ENCODE measurements at regions not wholly inside any gene's neighbourhood (a gene's known extent, or its start where the extent isn't known, plus 50 kb on each side); places are given as distances from the start of the nearest gene placed in this dataset.

GRCh38 chr3:144265542-144266100 lies 294.0 kb downstream of the DIPK2A start:
- H3K23me2 ChIP-seq (ENCODE audit: insufficient read length, low read depth, low read length, poor library complexity, severe bottlenecking), result no peaks in the 10 kb centered on the region
- no peak overlapping the region for H2BK5ac ChIP-seq (ENCODE audit: insufficient read length, low read length)
- H4K20me1 ChIP-seq (ENCODE audit: control insufficient read depth, insufficient read depth, insufficient read length), result no peaks in the 10 kb centered on the region
- no peaks in the 10 kb centered on the region for H3K79me1 ChIP-seq (ENCODE audit: insufficient read depth, low read depth, low read length, poor library complexity, severe bottlenecking)
- H4K8ac ChIP-seq (replicated peaks; ENCODE audit: insufficient read length, low read depth, low read length), result no peak overlapping the region
- Mint-ChIP-seq H3K27ac (no peak overlapping the region), H3K36me3 (ENCODE audit: insufficient read depth in 1 of 3, low read depth in 3 of 3) (no peaks in the 10 kb centered on the region), H3K4me3 (no peak overlapping the region), H3K9me3 (no peaks in the 10 kb centered on the region), H3K27me3 (ENCODE audit: low read depth) (no peaks in the 10 kb centered on the region), H3K4me1 (no peaks in the 10 kb centered on the region)
- no peak overlapping the region for H3K4ac ChIP-seq (ENCODE audit: low read depth, low read length)
- no peak overlapping the region for H3K9ac ChIP-seq (ENCODE audit: extremely low read depth, insufficient read length, low read length)
- H3T11ph ChIP-seq (ENCODE audit: low read length), result no peak overlapping the region
- H3K27ac ChIP-seq (ENCODE audit: insufficient read length, low read depth, low read length), result no peak overlapping the region
- no peak overlapping the region for H3K18ac ChIP-seq (ENCODE audit: insufficient read length, low read depth, low read length)
- no peak overlapping the region for H2AK5ac ChIP-seq (ENCODE audit: insufficient read length, low read length)
- no peaks in the 10 kb centered on the region for H3K27me3 ChIP-seq (ENCODE audit: insufficient read depth, low read length)
- no peak overlapping the region for H4K91ac ChIP-seq (ENCODE audit: insufficient read length, low read depth, low read length)
- H3K23ac ChIP-seq (ENCODE audit: insufficient read length, low read depth, low read length), result no peak overlapping the region
- H3K9me3 ChIP-seq (ENCODE audit: control insufficient read depth, low read depth, low read length), result no peaks in the 10 kb centered on the region
- no peaks in the 10 kb centered on the region for H3K4me1 ChIP-seq (ENCODE audit: insufficient read depth, low read length)
- no peak overlapping the region for H3K56ac ChIP-seq (ENCODE audit: insufficient read length, low read depth, low read length)
- H3K14ac ChIP-seq (ENCODE audit: insufficient read depth, low read length), result no peak overlapping the region
- H2BK15ac ChIP-seq (ENCODE audit: low read depth, low read length), result no peak overlapping the region
- no peaks in the 10 kb centered on the region for H3K79me2 ChIP-seq (ENCODE audit: insufficient read depth, low read length)
- no peak overlapping the region for H2BK120ac ChIP-seq (ENCODE audit: low read depth, low read length, poor library complexity, severe bottlenecking)
- no peak overlapping the region for H2BK12ac ChIP-seq (ENCODE audit: insufficient read length, low read depth, low read length)
- WGBS (ENCODE audit: extremely low coverage, insufficient read length, low lambda C conversion rate), result no CpG with 5 or more reads among the region's 3 CpGs
- no peak for DNase-seq
- no peak overlapping the region for H3K4me2 ChIP-seq (ENCODE audit: insufficient read depth, insufficient read length, low read length)
- TF ChIP-seq CTCF (conservative IDR thresholded peaks at IDR 0.05), result no peak
- H4K5ac ChIP-seq (ENCODE audit: insufficient read length, low read depth, low read length), result no peak overlapping the region
- no peak overlapping the region for H2BK20ac ChIP-seq (ENCODE audit: low read depth, low read length, poor library complexity, severe bottlenecking)
- no peak overlapping the region for H2AFZ ChIP-seq (ENCODE audit: low read length)

All from H9 (cell line).